Neural progenitor cell (in vitro differentiated cells): ENCODE measurements at regions not wholly inside any gene's neighbourhood (a gene's known extent, or its start where the extent isn't known, plus 50 kb on each side); places are given as distances from the start of the nearest gene placed in this dataset.

ENCODE experiments used
- DNase-seq: peaks from one replicate; pipeline ENCODE4 v3.0.0-alpha.2; 2016; ENCODE audit warnings: low spot score
- H2AFZ ChIP-seq: fragments of 200-600 bp; sonication (generic); replicated peaks from 2 replicates; pipeline ENCODE4 v1.6.1; 2016; ENCODE audit warnings: antibody characterized with exemption
- H3F3A ChIP-seq: fragments of 200-600 bp; sonication (generic); 2 replicates; pipeline ENCODE4 v1.6.1; 2016; ENCODE audit warnings: antibody characterized with exemption, low read depth
- H3K27ac ChIP-seq: fragments of 200-600 bp; sonication (generic); 2 replicates; pipeline ENCODE4 v1.5.1; 2016; ENCODE audit warnings: mild to moderate bottlenecking
- H3K27me3 ChIP-seq: fragments of 200-600 bp; sonication (generic); 2 replicates; pipeline ENCODE4 v1.6.1; 2016; ENCODE audit warnings: mild to moderate bottlenecking, moderate library complexity
- H3K36me3 ChIP-seq: fragments of 200-600 bp; sonication (generic); 2 replicates; pipeline ENCODE4 v1.5.1; 2016
- H3K4me1 ChIP-seq: fragments of 200-600 bp; sonication (generic); 2 replicates; pipeline ENCODE4 v1.6.1; 2016; ENCODE audit warnings: mixed run types
- H3K4me2 ChIP-seq: fragments of 200-600 bp; sonication (generic); 2 replicates; pipeline ENCODE4 v1.6.1; 2016
- H3K4me3 ChIP-seq: fragments of 200-600 bp; sonication (generic); 2 replicates; pipeline ENCODE4 v1.5.1; 2016
- H3K79me2 ChIP-seq: fragments of 200-600 bp; sonication (generic); 2 replicates; pipeline ENCODE4 v1.6.1; 2016; ENCODE audit warnings: low read depth
- H3K9ac ChIP-seq: fragments of 200-600 bp; sonication (generic); 2 replicates; pipeline ENCODE4 v1.6.1; 2016
- H3K9me3 ChIP-seq: fragments of 200-600 bp; sonication (generic); 2 replicates; pipeline ENCODE4 v1.5.1; 2016; ENCODE audit warnings: low read depth
- H4K20me1 ChIP-seq: fragments of 200-600 bp; sonication (generic); 2 replicates; pipeline ENCODE4 v1.6.1; 2016; ENCODE audit warnings: low read depth
- H3K27ac Mint-ChIP-seq: 3 replicates; pipeline ENCODE4 v1.8.0; 2021; ENCODE audit warnings: mixed read lengths
- H3K27me3 Mint-ChIP-seq: 2 replicates; pipeline ENCODE4 v1.8.0; 2022; ENCODE audit warnings: low read depth, mild to moderate bottlenecking, inconsistent platforms, moderate library complexity, mixed read lengths; ENCODE audit not compliant: insufficient read depth
- H3K36me3 Mint-ChIP-seq: 3 replicates; pipeline ENCODE4 v1.8.0; 2021; ENCODE audit warnings: mixed read lengths
- H3K4me1 Mint-ChIP-seq: 3 replicates; pipeline ENCODE4 v1.8.0; 2021; ENCODE audit warnings: mixed read lengths
- H3K4me3 Mint-ChIP-seq: 3 replicates; pipeline ENCODE4 v1.8.0; 2021; ENCODE audit warnings: mild to moderate bottlenecking, moderate library complexity, mixed read lengths
- H3K9me3 Mint-ChIP-seq: 3 replicates; pipeline ENCODE4 v1.8.0; 2020; ENCODE audit warnings: mixed read lengths
- CTCF ChIP-seq: fragments of 200-600 bp; sonication (generic); IDR thresholded peaks from 2 replicates; pipeline ENCODE4 v1.5.1; 2017; ENCODE audit warnings: antibody characterized with exemption, mild to moderate bottlenecking
- EZH2 ChIP-seq: fragments of 200-600 bp; sonication (generic); IDR thresholded peaks from 2 replicates; pipeline ENCODE4 v1.6.1; 2017; ENCODE audit warnings: antibody characterized with exemption, mild to moderate bottlenecking, moderate library complexity
- EZH2phosphoT487 ChIP-seq: fragments of 200-600 bp; sonication (generic); IDR thresholded peaks from 2 replicates; pipeline ENCODE4 v1.6.1; 2017; ENCODE audit warnings: antibody characterized with exemption

- H3K9me3 Mint-ChIP-seq, result no peaks in the 10 kb centered on the region
- no peaks in the 10 kb centered on the region for H3K27me3 Mint-ChIP-seq
- TF ChIP-seq CTCF (no peak), EZH2 (no peak), EZH2phosphoT487 (no peak)
- Histone ChIP-seq H3K9ac (no peak overlapping the region), H3K36me3 (no peaks in the 10 kb centered on the region), H3K4me3 (no peak overlapping the region), H3F3A (no peaks in the 10 kb centered on the region), H3K4me1 (peaks cover 9% of the 10 kb centered on the region), H3K27me3 (no peaks in the 10 kb centered on the region), H3K27ac (no peak overlapping the region), H3K79me2 (no peaks in the 10 kb centered on the region), H3K9me3 (no peaks in the 10 kb centered on the region), H3K4me2 (no peak overlapping the region), H2AFZ (no peak overlapping the region), H4K20me1 (no peaks in the 10 kb centered on the region)
- no peaks in the 10 kb centered on the region for H3K36me3 Mint-ChIP-seq
- no peak overlapping the region for H3K4me3 Mint-ChIP-seq
- H3K4me1 Mint-ChIP-seq, result no peaks in the 10 kb centered on the region
- no peak overlapping the region for H3K27ac Mint-ChIP-seq
- no peak for DNase-seq
These were observed 749.5 kb downstream of the BRD1 start for GRCh38 chr22:49078076-49078710.

- Mint-ChIP-seq H3K4me3 (no peak overlapping the region), H3K9me3 (no peaks in the 10 kb centered on the region), H3K4me1 (no peaks in the 10 kb centered on the region), H3K27me3 (no peaks in the 10 kb centered on the region), H3K36me3 (no peaks in the 10 kb centered on the region), H3K27ac (no peak overlapping the region)
- no peak overlapping the region for H2AFZ ChIP-seq
- no peak for TF ChIP-seq EZH2
- TF ChIP-seq EZH2phosphoT487, result no peak
- H3K9ac ChIP-seq, result no peak overlapping the region
- no peaks in the 10 kb centered on the region for H4K20me1 ChIP-seq
- H3K4me2 ChIP-seq, result no peak overlapping the region
- no peaks in the 10 kb centered on the region for H3F3A ChIP-seq
- DNase-seq, result no peak
- H3K36me3 ChIP-seq, result no peaks in the 10 kb centered on the region
- H3K9me3 ChIP-seq, result no peaks in the 10 kb centered on the region
- H3K27ac ChIP-seq, result no peak overlapping the region
- peaks cover 9% of the 10 kb centered on the region for H3K4me1 ChIP-seq
- no peak overlapping the region for H3K4me3 ChIP-seq
- no peaks in the 10 kb centered on the region for H3K79me2 ChIP-seq
- H3K27me3 ChIP-seq, result no peaks in the 10 kb centered on the region
These were observed 750.1 kb downstream of the BRD1 start for GRCh38 chr22:49077586-49077985.

- H2AFZ ChIP-seq, result no peak overlapping the region
- peaks cover 9% of the 10 kb centered on the region for H3K4me1 ChIP-seq
- H3K4me3 ChIP-seq, result no peak overlapping the region
- no peaks in the 10 kb centered on the region for H3K79me2 ChIP-seq
- no peak for TF ChIP-seq CTCF
- TF ChIP-seq EZH2, result no peak
- TF ChIP-seq EZH2phosphoT487, result no peak
- H3K9me3 Mint-ChIP-seq, result no peaks in the 10 kb centered on the region
- H3K27ac Mint-ChIP-seq, result no peak overlapping the region
- no peak overlapping the region for H3K4me2 ChIP-seq
- no peaks in the 10 kb centered on the region for H3K27me3 ChIP-seq
- no peaks in the 10 kb centered on the region for H4K20me1 ChIP-seq
- H3K36me3 Mint-ChIP-seq, result no peaks in the 10 kb centered on the region
- H3K4me3 Mint-ChIP-seq, result no peak overlapping the region
- H3F3A ChIP-seq, result no peaks in the 10 kb centered on the region
- H3K4me1 Mint-ChIP-seq, result no peaks in the 10 kb centered on the region
- H3K36me3 ChIP-seq, result no peaks in the 10 kb centered on the region
- no peak overlapping the region for H3K9ac ChIP-seq
- no peak for DNase-seq
- no peaks in the 10 kb centered on the region for H3K9me3 ChIP-seq
- no peak overlapping the region for H3K27ac ChIP-seq
- H3K27me3 Mint-ChIP-seq, result no peaks in the 10 kb centered on the region
These were observed 750.7 kb downstream of the BRD1 start for GRCh38 chr22:49077036-49077393.

- Mint-ChIP-seq H3K36me3 (no peaks in the 10 kb centered on the region), H3K27ac (no peak overlapping the region), H3K4me3 (no peak overlapping the region), H3K9me3 (no peaks in the 10 kb centered on the region), H3K27me3 (no peaks in the 10 kb centered on the region), H3K4me1 (peaks cover 3% of the 10 kb centered on the region)
- no peak overlapping the region for H3K9ac ChIP-seq
- DNase-seq, result peak; percentile 51
- H3K27me3 ChIP-seq, result no peaks in the 10 kb centered on the region
- H3K27ac ChIP-seq, result no peak overlapping the region
- H3K4me2 ChIP-seq, result peak overlapping the region; percentile 27
- TF ChIP-seq EZH2phosphoT487 (no peak), CTCF (no peak), EZH2 (no peak)
- no peaks in the 10 kb centered on the region for H3K9me3 ChIP-seq
- no peaks in the 10 kb centered on the region for H3K79me2 ChIP-seq
- H4K20me1 ChIP-seq, result no peaks in the 10 kb centered on the region
- H3F3A ChIP-seq, result no peaks in the 10 kb centered on the region
- H3K36me3 ChIP-seq, result no peaks in the 10 kb centered on the region
- H2AFZ ChIP-seq, result no peak overlapping the region
- H3K4me1 ChIP-seq, result peaks cover 9% of the 10 kb centered on the region
- no peak overlapping the region for H3K4me3 ChIP-seq
These were observed 751.2 kb downstream of the BRD1 start for GRCh38 chr22:49076300-49077035.
